GM21360 (cell line): ENCODE measurements at regions not wholly inside any gene's neighbourhood (a gene's known extent, or its start where the extent isn't known, plus 50 kb on each side); places are given as distances from the start of the nearest gene placed in this dataset.

Source experiments
- ATAC-seq: cut with Tn5 transposase; IDR thresholded peaks from one replicate; pipeline ENCODE4 v1.9.1; 2021; ENCODE audit warnings: mild to moderate bottlenecking, moderate library complexity; ENCODE audit not compliant: unreplicated experiment

DNA sequence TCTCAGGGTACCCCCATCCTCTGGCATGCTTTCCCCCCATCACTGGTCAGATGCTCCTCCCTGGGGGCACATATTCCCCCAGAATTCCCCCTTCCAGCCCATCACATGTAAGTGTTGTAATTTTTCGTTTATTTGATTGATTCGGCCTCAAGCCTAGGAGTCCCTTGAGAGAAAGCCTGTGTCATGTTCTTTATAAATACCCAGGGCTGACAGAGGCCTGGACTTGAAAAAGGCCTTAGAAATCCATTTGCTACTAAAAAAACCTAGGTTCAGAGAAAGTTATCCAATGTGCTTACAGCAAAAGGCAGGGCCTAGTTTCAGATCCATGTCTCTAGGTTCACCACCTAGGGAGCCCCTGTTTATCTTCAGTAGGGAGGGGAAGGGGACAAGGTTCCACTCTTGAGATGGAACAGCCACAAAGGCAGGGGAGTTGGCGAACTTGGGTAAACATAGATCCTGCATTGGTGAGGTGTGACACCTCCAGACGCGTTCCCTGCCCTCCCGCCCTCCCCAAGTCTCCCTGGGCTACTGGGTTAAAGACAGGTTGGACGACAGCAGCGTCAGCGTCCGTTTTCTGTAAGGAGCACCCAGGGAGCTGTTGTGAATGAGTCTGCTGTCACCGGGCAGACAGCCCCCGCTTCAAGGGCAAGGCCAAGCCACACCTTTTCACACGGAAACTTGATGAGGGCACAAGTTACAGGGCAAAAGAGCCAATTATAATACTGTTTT, 147.8 kb downstream of the EN1 start:
- ATAC-seq, result no peak

DNA sequence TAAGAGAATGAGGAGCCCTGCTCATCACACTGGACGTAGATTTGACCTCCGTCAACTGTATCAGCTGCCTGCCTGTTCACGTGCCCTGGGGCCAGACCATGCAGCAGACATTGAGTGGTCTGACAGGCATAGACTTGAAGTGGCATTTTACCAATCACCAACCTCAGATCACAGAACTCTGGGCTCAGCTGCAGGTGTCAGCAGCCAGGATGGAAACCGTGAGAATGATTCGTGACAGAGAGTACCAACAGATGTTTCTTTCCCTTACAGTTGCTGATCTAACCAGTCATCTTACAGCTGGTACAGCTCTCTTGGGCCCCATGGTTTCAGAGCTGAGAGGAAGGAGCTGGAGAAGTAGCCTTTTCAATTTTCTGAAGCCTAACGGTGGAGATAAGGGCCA, 148.9 kb downstream of the EN1 start:
- no peak for ATAC-seq

- ATAC-seq, result no peak
Measured at GRCh38 chr2:118697781-118698180, 149.7 kb downstream of the EN1 start.

GRCh38 chr2:118696786-118697465, 150.5 kb downstream of the EN1 start:
- ATAC-seq, result no peak

DNA sequence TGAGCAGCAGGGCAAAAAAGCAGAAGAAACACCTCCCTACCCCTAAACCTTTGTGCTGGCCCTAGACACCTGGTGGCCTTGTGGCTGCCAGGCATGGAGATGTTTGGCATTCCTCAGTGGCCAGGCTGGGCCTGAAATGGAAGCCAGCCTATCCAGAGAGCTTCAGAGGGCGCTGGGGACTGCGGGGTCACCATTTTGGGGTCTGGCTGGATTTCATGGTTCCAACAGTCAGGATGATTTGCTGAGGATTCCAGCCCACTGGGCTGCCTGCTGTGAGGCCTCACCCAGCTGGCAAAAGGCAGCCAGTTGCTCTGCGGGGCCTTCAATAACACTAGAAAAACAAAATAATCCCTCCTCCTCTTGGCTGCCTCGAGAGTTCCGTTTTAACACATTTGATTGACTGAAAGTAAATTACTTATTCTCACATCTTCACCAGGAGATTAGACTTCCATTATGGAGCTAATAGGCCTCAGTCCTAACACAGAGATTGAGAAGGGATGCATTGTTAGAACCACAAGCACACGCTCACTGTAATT, 154.1 kb downstream of the EN1 start:
- ATAC-seq, result no peak

GRCh38 chr2:118689874-118690273, 157.6 kb downstream of the EN1 start:
- no peak for ATAC-seq

GRCh38 chr2:118689456-118689855, 158.0 kb downstream of the EN1 start:
- ATAC-seq, result no peak

GRCh38 chr2:118689033-118689432, 158.4 kb downstream of the EN1 start:
- ATAC-seq, result no peak

DNA sequence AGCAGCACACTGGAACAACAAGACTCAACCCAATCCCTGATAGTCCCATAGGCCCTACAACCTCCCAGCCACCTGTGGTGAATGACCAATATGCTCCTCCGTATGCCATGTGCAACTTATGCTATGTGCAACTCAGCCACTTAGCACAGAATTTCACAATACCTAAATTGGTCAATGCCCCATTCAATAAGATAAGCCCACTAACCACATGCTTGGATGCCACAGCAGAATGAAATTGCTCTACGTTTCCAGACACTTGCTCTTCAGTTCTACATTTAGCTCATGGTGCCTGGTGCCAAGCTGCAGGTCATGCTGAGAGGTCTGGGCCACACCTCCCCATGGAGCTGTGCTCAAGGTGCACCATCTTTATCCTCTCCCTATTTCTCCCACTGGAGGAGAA, 159.8 kb downstream of the EN1 start:
- ATAC-seq, result no peak

DNA sequence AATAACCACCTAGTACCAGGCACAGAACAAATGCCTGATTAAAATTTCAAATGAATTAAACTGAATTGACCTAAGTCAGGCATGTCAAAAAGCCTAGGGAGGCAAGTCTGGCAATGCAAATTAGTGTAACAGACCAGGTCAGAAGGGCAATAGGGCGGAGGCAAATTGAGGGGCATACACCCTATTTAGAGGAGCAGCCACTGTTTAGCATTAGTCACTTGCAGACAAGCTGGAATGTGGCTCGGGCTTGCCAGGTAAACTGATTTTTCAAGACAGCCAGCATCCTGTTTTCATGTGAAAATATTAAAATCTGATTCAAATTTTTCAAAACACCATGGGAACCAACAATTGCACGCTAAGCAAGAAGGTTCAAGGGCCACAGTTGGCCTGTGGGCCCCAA, 160.3 kb downstream of the EN1 start:
- no peak for ATAC-seq

GRCh38 chr2:118686346-118686745, 161.1 kb downstream of the EN1 start:
- ATAC-seq, result no peak

DNA sequence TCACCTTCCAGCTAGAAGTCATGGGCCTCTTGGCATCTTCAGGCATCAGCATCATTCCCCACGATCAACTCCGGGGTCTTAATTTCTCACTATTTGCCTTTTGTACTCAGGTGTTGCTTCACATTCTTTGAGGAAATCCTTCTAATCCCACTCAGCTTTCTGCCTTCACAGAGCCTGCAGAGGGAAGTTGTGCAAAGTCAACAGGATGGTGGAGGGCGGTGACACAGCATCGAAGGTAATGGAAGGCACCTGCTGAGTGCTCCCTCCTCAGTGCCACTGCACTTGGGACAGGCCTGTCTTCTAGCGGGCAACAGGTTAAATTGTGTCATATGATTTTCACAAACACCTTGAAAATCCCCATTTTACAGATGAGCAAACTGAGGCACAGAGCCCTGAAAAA, 164.0 kb downstream of the EN1 start:
- no peak for ATAC-seq

DNA sequence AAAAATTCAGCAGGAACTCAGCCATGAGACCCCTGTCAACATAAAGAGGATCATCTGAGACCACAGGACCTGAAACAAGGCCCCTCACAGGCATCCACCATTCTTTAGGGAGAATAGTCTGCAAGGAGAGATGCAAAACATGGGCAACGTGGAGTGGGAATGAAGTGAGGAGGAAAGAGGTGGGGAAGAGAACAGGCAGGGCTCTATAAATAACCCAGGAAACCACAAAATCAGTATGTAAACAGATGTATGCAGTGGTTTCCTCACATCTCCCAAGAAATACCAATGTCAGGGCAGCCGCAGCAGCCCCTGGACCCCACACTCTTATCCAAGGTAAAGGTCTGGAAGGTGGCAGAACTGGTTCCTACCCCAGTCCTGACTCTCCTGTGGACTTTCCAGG, 168.5 kb downstream of the EN1 start:
- no peak for ATAC-seq

GRCh38 chr2:118677546-118677945, 169.9 kb downstream of the EN1 start:
- ATAC-seq, result no peak

DNA sequence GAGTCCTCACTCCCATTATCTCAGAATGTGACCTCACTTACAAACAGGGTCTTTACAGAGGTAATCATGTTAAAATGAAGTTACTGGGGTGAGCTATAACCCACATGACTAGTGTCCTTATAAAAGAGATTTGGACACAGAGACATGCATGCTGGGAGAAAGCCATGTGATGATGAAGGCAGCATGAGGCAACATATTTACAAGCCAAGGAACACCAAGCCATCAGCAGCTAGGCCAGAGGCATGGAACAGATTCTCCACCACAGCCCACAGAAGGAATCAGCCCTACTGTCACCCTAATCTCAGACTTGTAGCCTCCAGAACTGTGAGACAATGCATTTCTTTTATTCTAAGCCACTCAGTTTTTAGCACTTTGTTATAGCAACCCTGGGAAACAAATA, 171.9 kb downstream of the EN1 start:
- no peak for ATAC-seq

- ATAC-seq, result no peak
Measured at GRCh38 chr2:118672571-118673158, 174.8 kb downstream of the EN1 start.

DNA sequence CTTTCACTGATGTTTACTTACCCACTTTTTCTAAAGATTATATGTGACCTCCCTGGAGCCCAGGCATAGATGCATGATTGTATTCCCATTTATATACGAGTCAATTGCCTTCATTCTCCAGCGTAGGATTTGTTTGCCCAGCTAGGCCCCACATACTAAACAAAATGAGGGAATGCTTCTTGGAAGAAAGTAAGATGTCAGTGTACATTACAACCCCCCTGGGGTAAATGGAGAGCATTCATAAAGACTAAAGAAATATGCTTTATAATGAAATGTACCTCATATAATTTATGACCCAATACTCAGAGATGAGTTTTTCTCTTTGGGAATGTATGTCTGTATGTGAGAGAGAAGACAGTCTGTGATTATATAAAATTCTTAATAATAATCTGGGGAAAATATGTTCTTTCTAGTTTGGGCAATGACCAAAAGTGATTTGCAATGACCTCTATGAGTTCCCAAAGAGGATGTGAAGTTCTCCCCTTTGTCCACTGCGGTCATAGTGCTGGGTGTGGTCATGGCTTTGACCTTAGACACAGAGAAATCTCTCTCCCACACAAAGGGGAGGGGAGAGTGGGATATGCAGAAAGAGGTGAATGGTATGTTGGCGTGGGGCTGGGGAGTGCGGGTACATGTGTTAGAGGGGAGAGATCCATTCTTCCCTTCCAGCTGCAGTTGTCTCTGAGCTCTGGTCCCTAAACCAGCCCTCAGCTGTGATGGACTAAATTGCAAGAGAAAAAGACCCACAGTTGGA, 175.6 kb downstream of the EN1 start:
- ATAC-seq, result no peak

DNA sequence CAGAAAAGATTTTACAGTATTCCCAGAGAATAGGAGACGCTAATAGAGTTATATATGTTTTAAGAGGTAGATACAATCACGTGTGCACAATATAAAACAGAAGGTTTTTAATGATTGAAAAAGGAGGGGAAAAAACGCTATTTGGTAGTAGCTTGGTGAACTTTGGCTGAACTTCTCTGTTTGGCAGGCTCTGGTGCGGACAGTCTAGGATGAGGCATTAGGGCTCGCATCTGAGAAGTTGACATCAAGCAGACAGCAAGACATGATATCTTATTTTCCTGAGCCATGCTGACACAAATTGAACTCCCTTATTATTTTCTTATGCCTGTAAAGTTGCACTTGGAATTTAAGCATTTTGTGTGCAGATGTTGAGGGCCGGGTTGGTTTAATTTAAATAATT, 176.6 kb downstream of the EN1 start:
- no peak for ATAC-seq

DNA sequence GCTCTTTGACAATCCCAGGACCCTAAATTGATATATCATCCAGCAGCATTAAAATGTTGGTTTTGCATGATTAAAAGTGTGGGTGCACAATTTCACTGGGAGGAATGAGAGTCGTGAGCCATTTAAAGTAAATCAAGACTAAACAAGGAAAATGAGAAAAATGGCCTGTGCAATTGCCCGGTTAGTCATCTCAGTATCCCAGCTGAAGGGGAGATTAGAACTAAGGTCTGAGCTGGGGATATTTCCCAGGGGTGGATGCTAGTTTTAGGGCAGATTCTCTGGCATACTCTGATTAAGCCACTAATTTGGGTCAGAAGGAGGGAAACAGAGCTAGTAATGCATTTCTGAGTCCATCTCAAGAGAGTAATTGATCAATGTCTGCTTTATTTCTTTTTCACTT, 177.2 kb downstream of the EN1 start:
- ATAC-seq, result no peak

DNA sequence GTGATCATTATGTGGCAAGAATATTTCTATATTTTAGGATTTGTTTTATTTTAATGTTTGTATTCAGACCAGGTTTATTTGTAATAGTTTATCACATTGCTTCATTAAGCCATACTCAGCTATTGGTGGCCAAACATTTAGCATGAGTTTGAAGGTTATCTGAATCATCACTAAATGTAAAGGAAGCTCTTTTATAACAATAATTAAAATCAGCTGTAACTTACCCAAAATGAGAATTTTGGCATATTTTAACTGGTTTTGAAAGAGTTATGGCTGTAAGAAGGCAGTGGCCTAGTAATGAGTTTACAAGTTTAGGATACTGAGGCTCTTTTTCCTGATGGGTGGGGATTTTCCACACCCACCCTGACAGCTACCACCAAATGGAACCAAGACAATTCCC, 177.8 kb downstream of the EN1 start:
- ATAC-seq, result no peak
